Activated CD4-positive, alpha-beta T cell treated with anti-CD3 and anti-CD28 coated beads, Interleukin-10, Interleukin-2, amounts not matched to agents 100 ng/mL and 50 ng/mL, durations not matched to agents 16 hours and 8 hours (primary cell): ENCODE measurements at regions not wholly inside any gene's neighbourhood (a gene's known extent, or its start where the extent isn't known, plus 50 kb on each side); places are given as distances from the start of the nearest gene placed in this dataset.
"Not testable (repeated sequence)": the region's sequence is repeated elsewhere in the genome, so short reads cannot be mapped to it uniquely, and the experiment has no call there.

ENCODE experiments used
- DNase-seq: peaks from one replicate; pipeline ENCODE4 v3.0.0-alpha.2; 2020

- DNase-seq, result not testable (repeated sequence)
Observed at GRCh38 chr1:206314951-206315636, 111.8 kb downstream of the SRGAP2 start.

GRCh38 chr1:206316901-206317300, 113.6 kb downstream of the SRGAP2 start:
- DNase-seq, result not testable (repeated sequence)

DNA sequence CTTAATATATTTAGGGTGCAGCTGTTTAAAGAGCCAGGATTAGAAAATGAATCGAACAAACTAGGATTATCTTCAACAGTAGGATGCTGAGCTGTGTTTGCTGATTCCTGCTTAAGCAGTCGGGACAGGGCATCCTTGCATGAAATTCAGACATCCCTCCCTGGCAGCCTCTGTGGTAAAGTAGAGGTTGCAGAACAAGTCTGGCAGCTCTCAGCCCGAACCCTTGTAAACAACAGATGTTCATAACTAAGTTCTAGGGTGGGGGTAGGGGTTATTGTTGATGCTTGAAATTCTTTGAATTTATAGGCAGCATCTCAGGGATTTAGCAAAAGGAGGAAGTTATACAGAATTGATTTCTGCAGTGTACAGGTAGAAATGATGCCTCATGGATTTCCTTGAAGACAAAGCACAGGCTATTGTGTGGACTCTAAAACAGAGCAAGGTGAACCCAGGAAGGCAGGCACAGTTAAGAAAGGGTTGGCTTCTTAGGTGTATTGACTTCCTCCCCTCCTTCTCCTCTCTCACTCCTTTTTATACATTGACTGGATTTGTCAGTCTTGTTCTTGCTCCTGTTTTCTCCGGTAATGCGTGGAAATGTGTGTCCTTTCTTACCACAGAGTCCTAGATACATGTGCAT, 114.7 kb downstream of the SRGAP2 start:
- not testable (repeated sequence) for DNase-seq

GRCh38 chr1:206320227-206320626, 116.9 kb downstream of the SRGAP2 start:
- not testable (repeated sequence) for DNase-seq

DNA sequence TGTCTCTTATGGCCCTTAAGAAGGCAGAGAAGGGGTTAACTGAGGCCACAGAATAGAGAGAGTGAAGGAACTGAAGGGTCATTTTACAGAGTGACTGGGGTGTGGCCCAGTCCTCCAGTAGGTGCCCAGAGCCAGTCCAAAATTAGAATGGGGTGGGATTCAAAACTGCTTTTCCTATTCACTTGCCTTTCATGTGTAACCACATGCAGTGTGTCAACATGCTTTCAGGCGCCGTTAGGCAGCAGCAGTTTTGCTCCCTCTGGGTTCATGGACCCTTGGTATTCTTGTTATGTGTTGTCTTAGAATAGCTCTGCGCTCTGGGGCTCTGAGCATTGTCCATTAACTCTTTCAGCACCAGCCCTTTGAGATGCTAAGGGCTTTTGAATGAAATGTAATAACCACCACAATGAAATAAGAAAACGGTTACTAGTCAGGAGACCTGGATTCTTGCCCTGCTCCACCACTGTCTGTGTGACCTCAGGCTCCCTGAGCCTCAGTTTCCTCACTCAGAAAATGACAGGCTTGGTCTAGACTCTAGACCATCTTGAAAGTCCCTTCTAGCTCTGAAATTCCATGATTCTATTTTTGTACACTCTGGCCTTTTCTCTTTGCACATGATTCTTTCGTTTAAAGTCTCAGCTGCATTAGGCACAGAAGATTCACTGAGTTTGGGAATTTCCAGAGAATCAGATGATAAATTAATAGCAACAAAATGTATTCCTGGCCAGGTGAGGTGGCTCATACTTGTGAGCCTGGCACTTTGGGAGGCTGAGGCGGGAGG, 123.0 kb downstream of the SRGAP2 start:
- DNase-seq, result not testable (repeated sequence)

GRCh38 chr1:206331597-206331996, 128.3 kb downstream of the SRGAP2 start:
- not testable (repeated sequence) for DNase-seq

- not testable (repeated sequence) for DNase-seq
Observed at GRCh38 chr1:206333316-206333715, 130.0 kb downstream of the SRGAP2 start.

DNA sequence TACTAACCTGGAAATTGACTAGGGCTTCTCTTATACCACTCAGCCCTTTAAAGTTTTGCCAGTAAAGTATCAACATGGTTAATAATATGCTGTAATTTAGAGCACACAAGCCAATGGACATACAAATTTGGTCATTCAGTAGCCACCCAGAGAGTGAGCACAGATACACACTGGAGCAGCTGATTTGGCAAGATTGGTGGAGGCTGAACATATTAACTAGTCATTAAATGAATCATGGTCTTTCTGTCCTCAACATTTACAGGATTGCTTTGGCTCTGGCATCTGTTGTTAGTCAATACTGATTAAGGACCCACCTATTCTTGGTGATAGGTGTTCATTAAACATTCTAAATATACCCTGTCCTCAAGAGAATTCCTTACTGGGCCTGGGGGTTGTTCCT, 130.6 kb downstream of the SRGAP2 start:
- not testable (repeated sequence) for DNase-seq

- DNase-seq, result not testable (repeated sequence)
Observed at GRCh38 chr1:206334481-206334880, 131.1 kb downstream of the SRGAP2 start.

- DNase-seq, result not testable (repeated sequence)
Observed at GRCh38 chr1:206335162-206335561, 131.8 kb downstream of the SRGAP2 start.

DNA sequence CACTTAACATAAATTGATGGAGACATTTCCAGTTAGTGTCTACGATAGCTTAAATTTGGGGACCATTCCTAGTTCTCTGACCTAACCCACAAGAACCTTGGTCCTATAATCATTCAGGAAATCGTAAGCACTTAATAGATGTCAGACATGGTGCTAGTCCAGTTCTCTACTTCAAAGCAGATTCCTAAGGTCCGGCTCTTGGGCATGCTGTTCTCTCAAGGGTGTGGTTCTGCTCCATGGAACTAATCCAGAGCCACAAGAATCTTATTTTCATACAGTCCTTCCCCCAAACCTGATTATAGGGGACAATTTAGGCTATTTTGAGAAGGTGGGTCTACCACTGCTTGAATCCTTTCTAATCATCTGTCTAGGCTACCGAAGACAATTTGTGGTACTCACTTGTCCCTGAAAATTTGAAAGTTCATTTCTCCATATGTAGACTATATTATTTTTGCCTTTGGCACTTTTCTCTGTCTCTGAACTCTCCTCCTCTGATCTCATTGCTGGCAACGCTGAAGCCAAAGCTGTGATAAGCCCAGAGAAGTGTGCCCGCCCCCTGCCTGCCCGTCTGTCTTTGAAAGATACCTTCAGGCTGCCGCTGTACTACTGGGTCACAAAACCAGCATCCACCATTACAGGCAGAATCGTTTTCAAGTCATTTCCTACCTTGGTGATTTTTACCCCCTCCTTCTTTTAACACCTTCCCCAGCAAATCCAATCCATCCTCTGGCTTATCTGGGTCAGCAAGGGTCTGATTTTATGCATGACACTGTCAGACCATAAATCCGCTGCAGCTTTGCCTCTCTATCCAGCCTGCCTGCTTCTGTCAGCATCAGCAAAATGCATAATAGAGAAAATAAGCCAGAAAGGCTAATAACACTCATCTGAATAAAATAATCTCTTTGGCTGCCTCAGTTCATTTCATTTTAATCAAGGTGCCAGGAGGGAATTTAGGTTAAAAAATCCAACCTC, 132.8 kb downstream of the SRGAP2 start:
- DNase-seq, result not testable (repeated sequence)

GRCh38 chr1:206337024-206337423, 133.3 kb upstream of the IKBKE start:
- DNase-seq, result not testable (repeated sequence)

DNA sequence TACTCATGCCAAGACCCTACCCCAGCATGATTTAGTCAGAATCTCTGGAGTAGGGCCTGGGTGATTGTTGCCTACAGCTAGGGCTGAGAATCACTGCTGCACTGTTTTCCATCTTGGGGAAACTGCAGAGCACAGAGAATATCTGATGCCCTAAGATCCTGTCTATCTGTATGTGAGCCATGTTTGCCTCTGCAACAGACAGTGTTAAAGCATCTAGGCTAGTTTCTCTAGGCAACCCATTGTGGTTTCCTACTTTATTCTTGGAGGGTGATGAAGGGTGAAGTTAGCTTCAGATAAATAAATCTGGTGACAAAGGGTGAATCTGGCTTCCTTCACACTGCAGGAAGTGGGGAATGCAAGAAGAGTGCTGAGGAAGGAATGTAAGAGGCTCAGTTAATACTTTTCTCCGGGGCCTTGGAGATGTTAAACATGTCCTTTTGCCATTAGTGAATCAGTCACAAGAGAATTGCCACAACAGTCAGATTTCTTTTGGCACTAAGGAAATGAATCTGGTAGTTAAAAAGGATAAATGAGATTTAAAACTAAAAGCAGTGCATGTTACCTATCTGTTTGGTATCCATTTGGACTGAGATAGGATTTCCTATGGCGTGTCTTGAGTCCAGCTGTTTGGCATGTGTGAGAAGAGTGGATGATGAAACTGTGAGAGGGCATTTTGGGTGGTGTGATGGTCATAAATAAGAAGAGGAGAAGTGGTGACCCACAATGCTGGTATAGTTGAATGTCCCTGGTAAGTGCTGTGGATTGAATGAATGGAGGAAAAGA, 119.6 kb upstream of the IKBKE start:
- DNase-seq, result not testable (repeated sequence)

DNA sequence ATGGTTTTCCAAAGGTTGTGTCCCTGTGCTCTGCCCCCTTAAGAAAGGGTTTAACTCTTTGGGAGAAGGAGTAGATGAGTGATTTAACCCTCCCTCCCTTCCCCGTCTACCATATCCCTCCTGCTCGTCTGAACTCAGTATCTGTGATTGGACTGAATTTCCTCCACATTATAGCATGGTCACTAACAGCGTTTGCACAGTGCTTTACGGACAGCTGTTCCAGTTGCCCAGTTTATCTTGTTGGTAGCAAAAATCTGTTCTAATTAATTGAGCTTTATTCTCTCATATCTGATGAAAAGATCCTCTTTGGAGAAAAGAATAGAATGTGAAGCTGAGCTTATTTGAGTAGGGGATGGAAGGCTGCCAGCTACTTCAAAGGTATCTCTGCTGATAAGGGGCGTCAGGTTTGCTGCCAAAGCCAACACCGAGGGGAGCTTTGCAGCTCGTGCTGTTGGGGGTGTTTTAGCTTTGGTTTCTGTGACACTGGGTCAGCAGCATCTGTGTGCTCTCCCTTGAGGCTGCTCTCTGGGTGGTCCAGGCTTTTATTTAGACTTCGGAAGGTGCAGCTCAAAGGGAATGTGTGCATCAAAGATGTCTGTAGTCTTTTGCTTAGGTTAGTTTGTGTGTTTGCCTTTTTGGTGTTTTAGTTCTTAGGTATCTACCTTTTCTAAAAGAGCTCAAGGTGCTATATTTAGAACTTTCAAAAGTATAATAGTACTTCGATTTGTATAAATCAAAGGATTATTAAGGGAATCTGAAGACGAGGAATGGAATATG, 118.8 kb upstream of the IKBKE start:
- DNase-seq, result not testable (repeated sequence)

GRCh38 chr1:206356310-206356709, 114.0 kb upstream of the IKBKE start:
- peak; percentile 76 for DNase-seq

DNA sequence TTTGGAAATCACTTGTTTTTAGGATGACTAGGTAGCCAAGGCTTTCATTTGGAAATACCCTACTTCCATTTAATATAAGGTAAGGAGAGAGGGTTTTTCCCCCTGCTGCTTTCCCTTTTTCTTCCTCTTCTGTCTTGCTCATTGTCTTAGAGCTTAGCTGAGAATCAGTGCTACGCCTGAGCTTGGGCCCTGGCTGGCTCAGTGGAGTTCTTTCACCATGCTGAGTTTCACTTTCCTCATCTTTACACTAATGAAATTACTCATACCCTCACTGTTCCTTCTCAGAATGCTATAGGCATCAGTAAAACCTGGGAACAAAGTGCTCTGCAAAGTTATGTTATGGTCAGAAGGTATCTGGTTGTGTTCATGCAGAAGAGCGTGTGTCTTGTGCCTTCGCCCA, 112.3 kb upstream of the IKBKE start:
- peak; percentile 73 for DNase-seq

GRCh38 chr1:206358771-206359170, 111.5 kb upstream of the IKBKE start:
- not testable (repeated sequence) for DNase-seq

DNA sequence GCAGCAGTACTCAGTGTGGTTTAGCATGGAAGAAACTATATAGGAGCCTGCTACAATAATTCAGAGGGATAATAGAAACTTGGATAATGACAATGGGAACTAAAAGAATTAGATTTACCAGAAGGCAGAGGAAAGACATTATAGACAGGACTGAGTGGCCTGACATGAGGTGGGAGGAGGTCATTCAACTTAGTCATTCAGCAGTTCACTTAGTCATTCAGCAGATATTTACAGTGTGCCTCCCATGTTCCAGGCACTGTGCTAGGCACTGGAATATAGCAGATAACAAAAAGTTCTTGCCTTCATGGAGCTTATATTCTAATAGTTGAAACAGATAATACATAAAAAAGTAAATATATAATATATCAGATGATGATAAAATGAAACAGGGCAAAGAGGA, 110.9 kb upstream of the IKBKE start:
- DNase-seq, result not testable (repeated sequence)

DNA sequence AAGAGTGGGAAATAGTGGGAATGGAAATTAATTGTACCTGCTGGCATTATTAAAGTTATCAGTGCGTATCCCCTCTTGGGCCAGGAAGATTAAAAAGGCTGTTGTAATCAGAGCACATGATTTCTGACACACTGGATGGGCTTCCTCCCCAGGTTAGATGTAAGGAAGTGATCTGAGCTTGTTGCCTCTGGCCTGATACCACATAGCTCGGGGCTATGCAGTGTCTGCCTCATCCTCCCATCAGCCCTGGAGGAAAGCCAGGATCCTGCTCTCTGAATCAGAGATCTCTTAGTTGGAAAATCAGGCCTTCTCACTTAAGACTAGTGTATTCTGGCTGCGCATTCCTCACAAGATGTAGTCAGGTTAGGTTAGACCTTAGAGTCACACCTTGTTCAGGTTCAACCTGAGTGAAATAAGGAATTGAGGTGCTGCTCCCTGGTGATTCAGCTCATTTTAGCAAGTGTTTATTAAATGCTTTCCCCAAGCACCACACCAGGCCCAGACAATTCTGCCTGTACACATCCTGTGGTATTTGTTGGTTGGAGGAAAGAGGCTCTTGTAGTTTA, 108.2 kb upstream of the IKBKE start:
- DNase-seq, result not testable (repeated sequence)

DNA sequence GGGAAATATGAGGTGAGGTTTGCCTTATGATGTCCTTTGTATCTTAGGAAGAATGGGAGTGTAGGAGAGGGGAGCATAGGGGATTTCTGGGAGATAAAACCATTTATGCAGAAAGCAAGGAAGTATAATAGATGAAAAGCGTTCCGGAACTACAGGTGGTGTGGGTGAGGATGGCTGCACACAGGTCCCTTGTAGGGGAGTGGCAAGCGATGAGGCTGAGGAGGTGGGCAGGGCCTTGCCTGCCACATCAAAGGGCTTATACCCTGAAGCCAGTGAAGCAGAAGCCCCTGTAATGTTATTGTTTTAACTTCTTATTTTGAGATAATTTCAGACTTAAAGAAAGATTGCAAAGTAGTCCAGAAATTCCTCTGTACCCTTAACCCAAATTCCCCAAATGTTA, 107.3 kb upstream of the IKBKE start:
- not testable (repeated sequence) for DNase-seq
